ENCODE measurements at regions not wholly inside any gene's neighbourhood (a gene's known extent, or its start where the extent isn't known, plus 50 kb on each side); places are given as distances from the start of the nearest gene placed in this dataset.

- H3K79me2 ChIP-seq (ENCODE audit: control insufficient read depth, insufficient read depth, low read length) = no peaks in the 10 kb centered on the region
- ChIA-PET CTCF (no interaction called here), POLR2A (no interaction called here)
- intact Hi-C loops (cut with micrococcal nuclease) = no loop called here
- H3K27ac ChIP-seq (ENCODE audit: low read length in 2 of 2) = no peak overlapping the region
- H3K9ac ChIP-seq (ENCODE audit: low read length) = no peak overlapping the region
- no peak overlapping the region for H3K4me3 Mint-ChIP-seq
- WGBS (ENCODE audit: insufficient coverage) = no CpG with 5 or more reads among the region's 1 CpG
- no peak for TF ChIP-seq EZH2 (IDR thresholded peaks at IDR 0.05; ENCODE audit: borderline replicate concordance, insufficient read depth, low read depth, low read length, poor library complexity, severe bottlenecking)
- no peak for TF ChIP-seq CTCF (IDR thresholded peaks at IDR 0.05)
- DNase-seq = no peak
- no peak for ATAC-seq (ENCODE audit: low read depth)
- H3K9me3 ChIP-seq (ENCODE audit: control extremely low read depth in 1 of 3, control insufficient read depth in 2 of 3, insufficient read depth in 1 of 3, low read length in 2 of 3) = no peaks in the 10 kb centered on the region
- no peaks in the 10 kb centered on the region for H4K20me1 ChIP-seq (ENCODE audit: control insufficient read depth, insufficient read depth, low read length, poor library complexity, severe bottlenecking)
- no peak overlapping the region for H3K4me3 ChIP-seq (ENCODE audit: control extremely low read depth in 1 of 5, extremely low read depth in 1 of 5, insufficient read depth in 1 of 5, low read depth in 2 of 5, low read length in 4 of 5)
- no peaks in the 10 kb centered on the region for H3K27me3 Mint-ChIP-seq
- H3K4me1 ChIP-seq (ENCODE audit: control insufficient read depth in 2 of 2, insufficient read depth in 2 of 2, low read length in 2 of 2) = no peaks in the 10 kb centered on the region
- H3K4me2 ChIP-seq (replicated peaks; ENCODE audit: low read depth, low read length, poor library complexity, severe bottlenecking) = no peak overlapping the region
- no peaks in the 10 kb centered on the region for H3K36me3 ChIP-seq (replicated peaks in 1 of 2; ENCODE audit: control extremely low read depth in 1 of 2, control insufficient read depth in 1 of 2, extremely low read depth in 1 of 2, insufficient read depth in 2 of 2, low read length in 1 of 2)
- no peaks in the 10 kb centered on the region for H3K27me3 ChIP-seq (replicated peaks in 1 of 4; ENCODE audit: control extremely low read depth in 1 of 4, control insufficient read depth in 3 of 4, insufficient read depth in 4 of 4, low read length in 3 of 4)
- no peaks in the 10 kb centered on the region for H3K4me1 Mint-ChIP-seq
- H2AFZ ChIP-seq (ENCODE audit: insufficient read depth, low read depth, low read length, poor library complexity, severe bottlenecking) = no peak overlapping the region
- peaks cover 4% of the 10 kb centered on the region for H3K9me3 Mint-ChIP-seq (ENCODE audit: insufficient read depth)
- no peak overlapping the region for H3K27ac Mint-ChIP-seq
These were observed 132.7 kb upstream of the CYLC2 start for GRCh38 chr9:102862478-102862877.

GRCh38 chr9:102855641-102856040, 139.5 kb upstream of the CYLC2 start:
- CTCF ChIA-PET = no interaction called here
- H2AFZ ChIP-seq (ENCODE audit: insufficient read depth, low read depth, low read length, poor library complexity, severe bottlenecking) = no peak overlapping the region
- Mint-ChIP-seq H3K4me3 (no peak overlapping the region), H3K9me3 (ENCODE audit: insufficient read depth) (no peaks in the 10 kb centered on the region), H3K27me3 (no peaks in the 10 kb centered on the region), H3K27ac (no peak overlapping the region), H3K4me1 (no peaks in the 10 kb centered on the region)
- no CpG with 5 or more reads among the region's 2 CpGs for WGBS (ENCODE audit: insufficient coverage)
- H4K20me1 ChIP-seq (ENCODE audit: control insufficient read depth, insufficient read depth, low read length, poor library complexity, severe bottlenecking) = no peaks in the 10 kb centered on the region
- TF ChIP-seq CTCF (IDR thresholded peaks at IDR 0.05) (no peak), EZH2 (IDR thresholded peaks at IDR 0.05; ENCODE audit: borderline replicate concordance, insufficient read depth, low read depth, low read length, poor library complexity, severe bottlenecking) (no peak)
- H3K4me2 ChIP-seq (replicated peaks; ENCODE audit: low read depth, low read length, poor library complexity, severe bottlenecking) = no peak overlapping the region
- H3K79me2 ChIP-seq (ENCODE audit: control insufficient read depth, insufficient read depth, low read length) = no peaks in the 10 kb centered on the region
- intact Hi-C loops (cut with micrococcal nuclease) = no loop called here
- DNase-seq (no peak), ATAC-seq (ENCODE audit: low read depth) (no peak)
- POLR2A ChIA-PET = no interaction called here
- H3K9me3 ChIP-seq (ENCODE audit: control extremely low read depth in 1 of 3, control insufficient read depth in 2 of 3, insufficient read depth in 1 of 3, low read length in 2 of 3) = no peaks in the 10 kb centered on the region
- no peaks in the 10 kb centered on the region for H3K36me3 ChIP-seq (replicated peaks in 1 of 2; ENCODE audit: control extremely low read depth in 1 of 2, control insufficient read depth in 1 of 2, extremely low read depth in 1 of 2, insufficient read depth in 2 of 2, low read length in 1 of 2)
- H3K4me3 ChIP-seq (ENCODE audit: control extremely low read depth in 1 of 5, extremely low read depth in 1 of 5, insufficient read depth in 1 of 5, low read depth in 2 of 5, low read length in 4 of 5) = no peak overlapping the region
- no peaks in the 10 kb centered on the region for H3K4me1 ChIP-seq (ENCODE audit: control insufficient read depth in 2 of 2, insufficient read depth in 2 of 2, low read length in 2 of 2)
- H3K27ac ChIP-seq (ENCODE audit: low read length in 2 of 2) = no peak overlapping the region
- H3K9ac ChIP-seq (ENCODE audit: low read length) = no peak overlapping the region
- no peaks in the 10 kb centered on the region for H3K27me3 ChIP-seq (replicated peaks in 1 of 4; ENCODE audit: control extremely low read depth in 1 of 4, control insufficient read depth in 3 of 4, insufficient read depth in 4 of 4, low read length in 3 of 4)

Data from B cell (primary cell).